GM12878 (cell line): ENCODE measurements at regions not wholly inside any gene's neighbourhood (a gene's known extent, or its start where the extent isn't known, plus 50 kb on each side); places are given as distances from the start of the nearest gene placed in this dataset.

ENCODE experiments used
- ATAC-seq: fragments of 200-7000 bp; cut with Tn5 transposase; 3 replicates; pipeline ENCODE4 v1.9.1; 2020; ENCODE audit warnings: mild to moderate bottlenecking, moderate library complexity
- BruUV-seq: library from RNA; stranded (reverse); fragments of 400-500 nt; replicated peaks from 2 replicates; lab custom pipeline; 2021; lab: Mats Ljungman, UMichigan
- CTCF ChIA-PET: fragments of 300-600 bp; sonication (Branson Sonifier 250); formaldehyde crosslinking; extraction: SDS; loops from one replicate; lab custom pipeline; 2021; ENCODE audit warnings: inconsistent platforms; lab: Yijun Ruan, JAX
- POLR2A ChIA-PET: fragments of 350-600 bp; formaldehyde crosslinking; extraction: SDS; loops from one replicate; lab custom pipeline; 2021; ENCODE audit warnings: inconsistent platforms; lab: Charles Lee
- RAD21 ChIA-PET: fragments of 300-600 bp; sonication (Branson Sonifier 250); formaldehyde crosslinking; loops from one replicate; lab custom pipeline; 2023; ENCODE audit warnings: antibody characterized with exemption; ENCODE audit not compliant: unreplicated experiment; lab: Charles Lee
- SMC1A ChIA-PET: fragments of 300-600 bp; sonication (Branson Sonifier 250); formaldehyde crosslinking; loops from one replicate; lab custom pipeline; 2023; ENCODE audit not compliant: unreplicated experiment, uncharacterized antibody; lab: Charles Lee
- DNase-seq: peaks from one replicate; pipeline ENCODE4 v3.0.0-alpha.2; 2011; ENCODE audit warnings: low read depth, low spot score
- FAIRE-seq: peaks from 3 replicates; lab custom pipeline; 2011; peaks lifted over from hg19 to GRCh38; lab: Jason Lieb, UNC
- H2AFZ ChIP-seq: 2 replicates; pipeline ENCODE4 v1.6.0; 2011; ENCODE audit warnings: low read depth, low read length, control low read depth; ENCODE audit not compliant: control insufficient read depth
- H3K27ac ChIP-seq: 2 replicates; pipeline ENCODE4 v1.5.1; 2011; ENCODE audit warnings: control low read depth; ENCODE audit not compliant: control insufficient read depth, insufficient read depth
- H3K27me3 ChIP-seq, 2 experiments: replicated peaks in 1 of 2; 2 replicates each; pipeline versions ENCODE4 v1.6.0 to v1.6.1; 2011; ENCODE audit warnings: low read length in 1 of 2; ENCODE audit not compliant: control insufficient read depth in 2 of 2, insufficient read depth in 2 of 2
- H3K36me3 ChIP-seq, 2 experiments: 2 replicates each; pipeline ENCODE4 v1.5.1; 2011; ENCODE audit warnings: low read length in 1 of 2; ENCODE audit not compliant: control insufficient read depth in 2 of 2, insufficient read depth in 2 of 2
- H3K4me1 ChIP-seq: 2 replicates; pipeline ENCODE4 v1.6.1; 2011; ENCODE audit warnings: mild to moderate bottlenecking, low read length, moderate library complexity, mixed read lengths; ENCODE audit not compliant: control insufficient read depth, insufficient read depth
- H3K4me2 ChIP-seq: 2 replicates; pipeline ENCODE4 v1.6.0; 2011; ENCODE audit warnings: control low read depth; ENCODE audit not compliant: control insufficient read depth, insufficient read depth
- H3K4me3 ChIP-seq: fragments of 200-600 bp; sonication (generic); 2 replicates; pipeline ENCODE4 v1.5.1; 2016
- H3K79me2 ChIP-seq: 2 replicates; pipeline ENCODE4 v1.6.0; 2011; ENCODE audit warnings: low read length; ENCODE audit not compliant: control insufficient read depth, insufficient read depth
- H3K9ac ChIP-seq: 2 replicates; pipeline ENCODE4 v1.8.0; 2011; ENCODE audit warnings: low read length, control low read depth, mixed read lengths; ENCODE audit not compliant: control insufficient read depth, insufficient read depth
- H3K9me3 ChIP-seq: replicated peaks from 3 replicates; pipeline ENCODE4 v1.5.1; 2011; ENCODE audit warnings: mild to moderate bottlenecking, low read length; ENCODE audit not compliant: control insufficient read depth, insufficient read depth
- H4K20me1 ChIP-seq: 2 replicates; pipeline ENCODE4 v1.6.0; 2011; ENCODE audit not compliant: control insufficient read depth, insufficient read depth
- ASH2L ChIP-seq: fragments of 300-600, 200-600 bp; sonication (generic); IDR thresholded peaks from 2 replicates; pipeline ENCODE4 v1.6.1; 2017; ENCODE audit warnings: low read depth, mild to moderate bottlenecking, borderline replicate concordance
- BCL3 ChIP-seq: IDR thresholded peaks from 2 replicates; pipeline ENCODE4 v1.6.1; 2011; ENCODE audit warnings: borderline replicate concordance, low read depth, mild to moderate bottlenecking, moderate library complexity, low read length; ENCODE audit not compliant: insufficient read depth, poor library complexity, severe bottlenecking
- DPF2 ChIP-seq: fragments of 450-650 bp; IDR thresholded peaks from 2 replicates; pipeline ENCODE4 v1.6.1; 2017; ENCODE audit warnings: mild to moderate bottlenecking
- EP300 ChIP-seq, 2 experiments: fragments of 150-350 bp in 1 of 2; IDR thresholded peaks; 2 replicates each; pipeline ENCODE4 v1.6.1; 2011 to 2012; ENCODE audit warnings: low read depth in 2 of 2, low read length in 2 of 2, borderline replicate concordance in 1 of 2, improper control_type of control experiment in 1 of 2, inconsistent platforms in 1 of 2; ENCODE audit not compliant: control insufficient read depth in 1 of 2
- FOXK2 ChIP-seq: fragments of 450-650 bp; IDR thresholded peaks from 2 replicates; pipeline ENCODE4 v1.6.1; 2017; ENCODE audit warnings: mild to moderate bottlenecking, moderate library complexity
- FOXM1 ChIP-seq: IDR thresholded peaks from 2 replicates; pipeline ENCODE4 v1.6.1; 2012; ENCODE audit warnings: low read depth, mild to moderate bottlenecking, inconsistent platforms, low read length, moderate library complexity
- GABPA ChIP-seq: IDR thresholded peaks from 2 replicates; pipeline ENCODE4 v1.6.1; 2014; ENCODE audit warnings: antibody characterized with exemption, low read depth, mild to moderate bottlenecking, inconsistent platforms
- JUND ChIP-seq: IDR thresholded peaks from 2 replicates; pipeline ENCODE4 v1.6.1; 2012; ENCODE audit warnings: low read depth, mild to moderate bottlenecking, low read length, improper control_type of control experiment, moderate library complexity
- MTA2 ChIP-seq: fragments of 450-650 bp; IDR thresholded peaks from 2 replicates; pipeline ENCODE4 v1.6.1; 2016; ENCODE audit warnings: low read depth, mild to moderate bottlenecking, moderate library complexity
- NR2C1 ChIP-seq: fragments of 450-650 bp; IDR thresholded peaks from 2 replicates; pipeline ENCODE4 v1.6.1; 2017; ENCODE audit warnings: antibody characterized with exemption, mild to moderate bottlenecking, moderate library complexity
- RAD51 ChIP-seq: fragments of 450-650 bp; IDR thresholded peaks from 2 replicates; pipeline ENCODE4 v1.6.1; 2016; ENCODE audit warnings: moderate library complexity, mild to moderate bottlenecking, inconsistent platforms
- RELA ChIP-seq: fragments of 450-650 bp; IDR thresholded peaks from 2 replicates; pipeline ENCODE4 v1.8.0; 2014; ENCODE audit warnings: borderline replicate concordance; ENCODE audit not compliant: partially characterized antibody
- SIX5 ChIP-seq: IDR thresholded peaks from 2 replicates; pipeline ENCODE4 v1.6.1; 2011; ENCODE audit warnings: mild to moderate bottlenecking, low read depth, low read length, moderate library complexity; ENCODE audit not compliant: severe bottlenecking
- WRNIP1 ChIP-seq: IDR thresholded peaks from 2 replicates; pipeline ENCODE4 v1.6.1; 2011; ENCODE audit warnings: low read depth, low read length, improper control_type of control experiment, borderline replicate concordance
- YY1 ChIP-seq: IDR thresholded peaks from 2 replicates; pipeline ENCODE4 v1.6.1; 2011; ENCODE audit warnings: low read depth, mild to moderate bottlenecking, low read length
- ZNF622 ChIP-seq: fragments of 450-650 bp; IDR thresholded peaks from 2 replicates; pipeline ENCODE4 v1.6.1; 2017; ENCODE audit warnings: mild to moderate bottlenecking, inconsistent platforms
- ZNF687 ChIP-seq: fragments of 450-650 bp; IDR thresholded peaks from 2 replicates; pipeline ENCODE4 v1.6.1; 2017; ENCODE audit warnings: mild to moderate bottlenecking, moderate library complexity
- ZZZ3 ChIP-seq: IDR thresholded peaks from 2 replicates; pipeline ENCODE4 v1.6.1; 2011; ENCODE audit warnings: low read depth; ENCODE audit not compliant: control insufficient read depth, insufficient read length
- WGBS: methylation state at CpG from one replicate; pipeline ENCODE4 v1.1.6; 2016; ENCODE audit warnings: low lambda C conversion rate; ENCODE audit not compliant: insufficient replicate concordance, insufficient coverage; ENCODE audit errors: missing lambda C conversion rate; 5-methylcytosine and 5-hydroxymethylcytosine counted together
- in situ Hi-C: fragments of 300-500 bp; cut with MboI; formaldehyde crosslinking; loops from 9 replicates; pipeline ENCODE4 v1.14.3; 2018; ENCODE audit warnings: mixed read lengths
- intact Hi-C: fragments of 100-400 bp; cut with micrococcal nuclease; formaldehyde crosslinking; loops from one replicate; pipeline ENCODE4 v1.14.2; 2022; ENCODE audit not compliant: unreplicated experiment

- RAD21 ChIA-PET, result no interaction called here
- no peaks in the 10 kb centered on the region for H3K4me1 ChIP-seq
- H3K9ac ChIP-seq, result no peak overlapping the region
- intact Hi-C loops (no loop called here), in situ Hi-C loops (no loop called here)
- H3K9me3 ChIP-seq, result no peaks in the 10 kb centered on the region; the same call in 2 of the 3 replicates
- FAIRE-seq (no peak), DNase-seq (no peak), ATAC-seq (no peak)
- BruUV-seq, result no TSS peak
- no peak overlapping the region for H2AFZ ChIP-seq
- TF ChIP-seq DPF2 (no peak), MTA2 (no peak), JUND (no peak), GABPA (no peak), RELA (no peak), NR2C1 (no peak), RAD51 (no peak), ASH2L (no peak), BCL3 (no peak), EP300 (IDR thresholded peaks at IDR 0.05; ENCODE audit: borderline replicate concordance in 1 of 2, control insufficient read depth in 1 of 2, low read depth in 2 of 2, low read length in 2 of 2) (no peak), FOXM1 (no peak), ZNF622 (no peak), FOXK2 (no peak), SIX5 (no peak), ZNF687 (no peak), YY1 (no peak), ZZZ3 (no peak), WRNIP1 (no peak)
- no peaks in the 10 kb centered on the region for H3K79me2 ChIP-seq
- H3K36me3 ChIP-seq, result no peaks in the 10 kb centered on the region
- SMC1A ChIA-PET, result interaction anchor here (1.6 kb wide), 1 partner anchor 10 kb away, joined by 4 read pairs; no protein-coding TSS in a partner anchor
- POLR2A ChIA-PET, result interaction anchor here (0.6 kb wide), 1 partner anchor 949 kb away, joined by 3 read pairs; no protein-coding TSS in a partner anchor
- CTCF ChIA-PET, result no interaction called here
- H3K4me2 ChIP-seq, result no peak overlapping the region
- 65% methylated on average over 4 of the region's 4 CpGs for WGBS
- no peaks in the 10 kb centered on the region for H4K20me1 ChIP-seq
- H3K27ac ChIP-seq, result no peak overlapping the region
- H3K27me3 ChIP-seq, result no peaks in the 10 kb centered on the region; a peak in 1 of 4 replicates
- no peak overlapping the region for H3K4me3 ChIP-seq
These were observed 214.5 kb upstream of the HES1 start for GRCh38 chr3:193921465-193921864.
